ENCODE measurements at regions not wholly inside any gene's neighbourhood (a gene's known extent, or its start where the extent isn't known, plus 50 kb on each side); places are given as distances from the start of the nearest gene placed in this dataset.

DNA sequence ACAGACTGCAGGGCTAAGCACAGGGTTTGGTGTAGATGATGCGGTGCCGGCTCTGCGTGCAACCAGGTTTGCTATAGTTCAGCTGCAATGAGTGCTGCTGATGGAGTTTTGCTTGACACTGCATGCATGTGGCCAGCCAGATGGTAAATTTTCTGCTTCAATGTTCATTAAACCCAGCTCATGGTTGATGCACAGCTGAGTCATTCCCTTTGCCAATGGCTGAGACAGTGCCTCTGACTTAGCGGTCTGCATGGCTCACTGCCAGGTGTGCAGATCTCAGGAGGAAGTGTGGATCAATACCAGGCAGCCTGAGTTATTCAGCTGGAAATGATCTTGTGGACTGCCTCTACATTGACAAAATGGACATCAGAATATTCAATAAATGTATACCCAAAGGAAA, 172.7 kb upstream of the ZP4 start:
- DNase-seq, result no peak

DNA sequence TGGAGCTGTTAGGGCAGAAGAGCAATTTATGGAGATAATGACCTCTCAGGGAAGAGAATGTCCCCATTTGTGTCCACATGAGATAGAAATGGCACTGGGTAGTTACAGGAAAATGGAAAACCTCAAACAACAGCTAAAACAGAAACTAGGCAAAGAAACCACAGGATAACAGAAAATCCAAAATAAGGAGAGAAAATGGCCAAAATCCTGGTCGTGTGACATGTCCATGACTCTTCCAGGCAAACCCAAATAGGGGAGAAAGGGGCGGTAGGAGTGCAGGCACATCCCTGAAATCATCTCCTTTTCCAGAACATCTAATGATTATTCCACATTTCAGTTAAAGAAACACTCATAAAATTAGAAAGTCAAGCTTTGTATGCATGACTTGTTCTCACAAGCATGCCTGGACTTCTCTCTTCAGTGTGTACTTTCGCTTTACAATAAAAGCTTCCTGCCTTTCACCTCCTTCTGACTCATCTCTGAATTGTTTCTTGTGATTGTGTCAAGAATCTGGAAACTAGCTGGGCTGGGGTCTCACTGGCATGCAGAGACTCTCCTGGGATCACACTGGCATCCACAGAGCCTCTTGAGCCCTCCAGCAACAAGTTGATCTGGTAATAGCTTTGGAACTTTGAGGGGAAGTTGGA, 171.4 kb upstream of the ZP4 start:
- DNase-seq, result no peak

- DNase-seq, result no peak
Measured at GRCh38 chr1:238060061-238060460, 169.3 kb upstream of the ZP4 start.

DNA sequence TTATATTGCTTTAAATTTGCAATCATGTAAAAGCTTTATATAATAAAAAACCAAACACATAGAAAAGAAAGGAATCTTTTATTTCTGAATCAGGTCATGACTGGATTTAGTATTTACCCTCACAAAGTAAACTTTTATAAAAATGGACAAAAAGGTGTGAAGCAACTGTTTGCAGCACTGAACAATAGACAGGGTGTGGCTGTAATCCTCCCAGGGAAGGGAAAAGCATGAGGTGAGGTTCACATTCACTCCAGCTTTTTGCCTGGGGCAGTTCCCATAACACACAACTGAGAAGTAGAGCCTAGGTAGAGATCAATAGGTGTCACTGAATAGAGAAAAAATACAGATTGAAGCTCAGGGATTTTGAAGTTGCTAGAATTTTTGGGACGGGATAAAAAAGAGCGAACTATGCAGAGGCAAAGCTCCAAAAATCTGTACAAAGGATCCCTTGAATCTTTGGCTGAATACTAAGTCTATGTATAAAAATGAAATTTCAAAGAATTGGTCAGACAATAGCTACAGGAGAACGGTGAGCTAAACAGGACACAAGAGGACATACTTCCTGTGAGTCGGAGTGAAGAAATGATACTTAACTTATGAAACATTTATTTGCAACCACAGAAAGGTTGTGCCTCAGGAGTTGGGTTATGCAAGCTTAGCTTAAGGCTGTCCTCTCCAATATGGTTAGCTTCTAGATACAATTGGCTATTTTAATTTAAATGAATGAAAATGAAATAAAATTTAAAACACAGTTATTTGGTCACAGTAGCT, 162.0 kb upstream of the ZP4 start:
- no peak for DNase-seq

- DNase-seq, result no peak
Measured at GRCh38 chr1:238029126-238029525, 138.4 kb upstream of the ZP4 start.

GRCh38 chr1:238027366-238027765, 136.6 kb upstream of the ZP4 start:
- DNase-seq, result no peak

DNA sequence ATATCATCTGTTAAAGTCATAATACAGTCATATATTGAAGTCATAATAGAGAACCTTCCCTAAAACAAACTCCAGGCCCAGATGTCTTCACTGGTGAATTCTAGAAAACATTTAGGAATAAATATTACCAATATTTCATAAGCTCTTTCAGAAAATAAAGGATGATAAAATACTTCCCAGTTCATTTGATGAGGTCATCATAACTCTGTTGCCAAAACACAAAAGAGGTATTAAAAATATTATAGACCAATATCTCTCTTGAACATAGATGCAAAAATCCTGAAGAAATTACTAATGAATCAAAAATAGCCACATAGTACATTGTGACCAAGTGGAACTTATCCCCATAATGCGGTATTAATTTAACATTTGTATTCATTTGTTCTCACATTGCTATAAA, 132.4 kb upstream of the ZP4 start:
- DNase-seq, result no peak

GRCh38 chr1:238018214-238018613, 127.5 kb upstream of the ZP4 start:
- DNase-seq, result no peak

- DNase-seq, result no peak
Measured at GRCh38 chr1:238006779-238007178, 116.1 kb upstream of the ZP4 start.

DNA sequence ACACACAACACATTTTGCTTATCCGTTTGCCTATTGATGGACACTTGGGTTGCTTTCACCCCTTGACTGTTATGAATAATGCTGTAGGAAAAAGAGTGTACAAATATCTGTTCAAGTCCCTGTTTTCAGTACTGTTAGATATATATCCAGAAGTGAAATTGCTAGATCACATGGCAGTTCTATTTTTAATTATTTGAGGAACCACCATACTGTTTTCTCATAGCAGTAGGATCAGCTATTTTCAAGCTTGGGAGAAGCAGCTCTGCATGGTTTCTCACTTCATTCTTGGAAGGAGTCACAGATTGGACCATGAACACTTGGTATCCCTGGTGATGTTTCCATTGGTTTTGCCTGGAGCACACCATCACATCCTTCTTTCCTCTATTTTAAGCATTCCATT, 114.4 kb upstream of the ZP4 start:
- no peak for DNase-seq

GRCh38 chr1:238001818-238002217, 111.1 kb upstream of the ZP4 start:
- DNase-seq, result no peak

DNA sequence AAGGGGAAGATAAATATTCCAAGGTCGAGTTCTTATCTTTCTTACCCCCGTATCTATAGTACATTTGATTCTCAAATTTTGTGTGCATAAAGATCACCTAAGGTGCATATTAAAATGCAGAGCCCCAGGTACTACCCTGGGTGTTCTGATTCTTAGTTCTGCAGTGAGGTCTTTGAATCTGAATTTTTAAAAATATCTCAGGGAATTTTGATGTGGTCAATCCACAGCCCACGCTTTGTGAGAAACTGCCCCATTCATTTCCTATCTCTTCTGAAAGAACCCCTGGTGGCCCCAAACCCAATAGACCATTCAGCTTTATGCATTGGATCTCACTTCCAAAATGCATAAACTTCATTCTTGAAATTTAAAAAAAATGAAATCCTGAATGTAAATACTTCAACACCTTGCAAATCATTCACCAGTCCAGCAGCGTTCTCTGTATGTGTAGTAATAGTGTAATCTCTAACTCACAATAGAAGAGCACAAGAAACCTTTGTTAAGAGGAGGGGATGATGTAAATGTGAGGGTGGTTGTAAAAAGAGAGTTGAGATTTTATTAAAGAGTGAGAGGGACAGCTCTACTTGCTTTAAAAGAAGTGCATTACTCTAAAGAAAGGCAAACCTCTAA, 108.8 kb upstream of the ZP4 start:
- no peak for DNase-seq

DNA sequence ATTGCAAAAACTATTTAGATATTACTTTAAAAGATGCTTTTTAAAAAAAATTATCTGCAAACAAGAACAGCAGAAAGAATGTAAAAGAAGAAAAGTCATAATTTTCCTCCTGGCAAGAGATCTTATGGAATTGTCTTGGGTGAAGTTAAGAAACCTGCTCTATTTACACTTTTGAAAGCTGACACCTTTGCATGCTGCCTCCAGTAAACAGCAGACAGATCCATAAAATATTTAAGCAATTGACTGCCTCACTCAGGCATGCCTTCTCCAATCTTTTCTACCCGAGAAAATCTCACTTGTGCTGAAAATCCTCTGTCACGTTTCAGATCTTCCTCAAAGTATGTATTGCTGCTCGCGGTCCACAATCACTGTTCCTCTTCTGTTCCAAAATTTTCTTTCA, 107.9 kb upstream of the ZP4 start:
- no peak for DNase-seq

DNA sequence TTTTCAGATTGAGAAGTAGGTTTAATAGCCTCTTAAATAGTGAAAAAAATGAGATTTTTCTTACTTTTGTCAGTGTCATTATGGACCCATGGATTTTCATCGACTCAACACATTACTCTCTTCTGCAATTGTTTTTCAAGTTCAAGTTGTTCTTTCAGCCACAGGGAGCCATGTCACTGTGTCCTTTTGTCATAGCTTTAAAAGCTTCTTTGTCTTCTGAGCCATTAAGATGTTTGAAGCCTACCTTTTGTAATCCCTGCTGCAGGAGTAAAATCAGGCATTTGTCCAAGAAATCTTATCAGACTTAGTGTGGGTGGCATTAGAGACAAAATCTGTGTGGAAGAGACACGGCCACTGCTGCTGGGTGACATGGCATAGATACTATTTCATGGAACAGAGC, 92.8 kb upstream of the ZP4 start:
- no peak for DNase-seq

GRCh38 chr1:237981223-237981622, 90.5 kb upstream of the ZP4 start:
- DNase-seq, result no peak

- DNase-seq, result no peak
Measured at GRCh38 chr1:237976331-237976730, 85.6 kb upstream of the ZP4 start.

GRCh38 chr1:237975903-237976302, 85.2 kb upstream of the ZP4 start:
- DNase-seq, result no peak

GRCh38 chr1:237975376-237975775, 84.7 kb upstream of the ZP4 start:
- no peak for DNase-seq

DNA sequence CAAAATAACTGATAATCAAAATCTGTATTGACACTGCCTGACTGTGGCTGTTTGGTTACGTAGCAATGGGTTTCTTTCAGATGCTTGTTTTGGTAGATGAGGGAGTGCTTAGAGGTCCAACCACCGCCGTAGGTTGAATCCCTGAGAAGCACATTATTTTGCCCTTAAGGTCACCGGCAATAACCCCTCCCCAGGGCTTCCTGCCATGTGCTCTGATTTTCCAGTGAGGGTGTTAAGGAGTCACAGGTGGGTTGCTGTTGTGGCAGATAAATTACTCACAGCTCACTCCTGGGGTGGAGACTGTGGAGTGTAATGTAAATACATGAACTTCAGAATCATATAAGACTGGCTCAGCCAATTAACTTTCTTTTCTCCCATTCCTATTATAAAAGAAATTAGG, 81.5 kb upstream of the ZP4 start:
- DNase-seq, result no peak

- DNase-seq, result no peak
Measured at GRCh38 chr1:237962985-237963384, 72.3 kb upstream of the ZP4 start.

- DNase-seq, result no peak
Measured at GRCh38 chr1:237961754-237962153, 71.0 kb upstream of the ZP4 start.

- DNase-seq, result no peak
Measured at GRCh38 chr1:237959838-237960237, 69.1 kb upstream of the ZP4 start.

DNA sequence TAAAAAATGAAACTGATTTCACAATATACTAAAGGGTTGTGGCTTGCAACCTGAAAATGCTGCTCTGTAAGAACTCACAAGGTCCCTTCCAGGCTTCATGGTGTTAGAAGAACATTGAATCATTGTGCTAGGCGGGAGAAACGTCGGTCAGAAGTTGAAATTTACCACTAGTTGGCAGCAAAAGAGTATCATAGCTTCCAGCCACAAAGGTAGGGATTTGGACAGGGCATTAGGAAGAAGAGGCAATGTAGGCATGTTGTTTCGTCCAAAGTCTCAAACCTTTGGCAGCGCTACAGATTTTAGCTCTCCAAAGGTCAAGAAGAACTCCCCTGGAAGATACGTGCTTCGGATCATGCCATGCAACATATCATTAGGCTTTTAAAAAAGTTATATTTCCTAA, 62.5 kb upstream of the ZP4 start:
- no peak for DNase-seq

All from SHP77 treated with DMSO at 0.1 percent for 48 hours (cell line).